Skeletal muscle satellite cell (primary cell): ENCODE measurements at regions not wholly inside any gene's neighbourhood (a gene's known extent, or its start where the extent isn't known, plus 50 kb on each side); places are given as distances from the start of the nearest gene placed in this dataset.

Experiments used
- H3K27me3 ChIP-seq: 2 replicates; pipeline ENCODE4 v1.7.0; 2013; ENCODE audit warnings: low read length; ENCODE audit not compliant: control insufficient read depth, insufficient read depth
- H3K36me3 ChIP-seq: 2 replicates; pipeline ENCODE4 v1.7.0; 2013; ENCODE audit warnings: mild to moderate bottlenecking, control low read depth, low read length; ENCODE audit not compliant: insufficient read depth
- H3K4me1 ChIP-seq: 2 replicates; pipeline ENCODE4 v1.7.0; 2013; ENCODE audit warnings: low read length; ENCODE audit not compliant: control insufficient read depth, insufficient read depth
- H3K4me2 ChIP-seq: 2 replicates; pipeline ENCODE4 v1.7.0; 2013; ENCODE audit warnings: mild to moderate bottlenecking, low read length
- H3K4me3 ChIP-seq: 2 replicates; pipeline ENCODE4 v1.7.0; 2013; ENCODE audit warnings: low read length
- H3K9ac ChIP-seq: 2 replicates; pipeline ENCODE4 v1.7.0; 2013; ENCODE audit warnings: mild to moderate bottlenecking, low read depth, low read length, moderate library complexity
- H3K9me3 ChIP-seq: replicated peaks from 2 replicates; pipeline ENCODE4 v1.7.0; 2013; ENCODE audit warnings: mild to moderate bottlenecking, control low read depth, low read length

- Histone ChIP-seq H3K4me2 (no peak overlapping the region), H3K9me3 (no peaks in the 10 kb centered on the region), H3K4me3 (no peak overlapping the region), H3K9ac (no peak overlapping the region), H3K27me3 (peaks cover 3% of the 10 kb centered on the region), H3K36me3 (no peaks in the 10 kb centered on the region), H3K4me1 (no peaks in the 10 kb centered on the region)
These were observed 82.6 kb upstream of the GALNT2 start for GRCh38 chr1:229984310-229984991.

GRCh38 chr1:229984992-229985612, 81.9 kb upstream of the GALNT2 start:
- Histone ChIP-seq H3K9me3 (no peaks in the 10 kb centered on the region), H3K27me3 (peaks cover 3% of the 10 kb centered on the region), H3K4me1 (no peaks in the 10 kb centered on the region), H3K36me3 (no peaks in the 10 kb centered on the region), H3K9ac (no peak overlapping the region), H3K4me2 (no peak overlapping the region), H3K4me3 (no peak overlapping the region)

- no peak overlapping the region for H3K4me3 ChIP-seq
- no peak overlapping the region for H3K9ac ChIP-seq
- no peaks in the 10 kb centered on the region for H3K9me3 ChIP-seq
- no peak overlapping the region for H3K4me2 ChIP-seq
- H3K36me3 ChIP-seq, result no peaks in the 10 kb centered on the region
- H3K4me1 ChIP-seq, result no peaks in the 10 kb centered on the region
- H3K27me3 ChIP-seq, result peaks cover 3% of the 10 kb centered on the region
These were observed 81.4 kb upstream of the GALNT2 start for GRCh38 chr1:229985613-229986010.

DNA sequence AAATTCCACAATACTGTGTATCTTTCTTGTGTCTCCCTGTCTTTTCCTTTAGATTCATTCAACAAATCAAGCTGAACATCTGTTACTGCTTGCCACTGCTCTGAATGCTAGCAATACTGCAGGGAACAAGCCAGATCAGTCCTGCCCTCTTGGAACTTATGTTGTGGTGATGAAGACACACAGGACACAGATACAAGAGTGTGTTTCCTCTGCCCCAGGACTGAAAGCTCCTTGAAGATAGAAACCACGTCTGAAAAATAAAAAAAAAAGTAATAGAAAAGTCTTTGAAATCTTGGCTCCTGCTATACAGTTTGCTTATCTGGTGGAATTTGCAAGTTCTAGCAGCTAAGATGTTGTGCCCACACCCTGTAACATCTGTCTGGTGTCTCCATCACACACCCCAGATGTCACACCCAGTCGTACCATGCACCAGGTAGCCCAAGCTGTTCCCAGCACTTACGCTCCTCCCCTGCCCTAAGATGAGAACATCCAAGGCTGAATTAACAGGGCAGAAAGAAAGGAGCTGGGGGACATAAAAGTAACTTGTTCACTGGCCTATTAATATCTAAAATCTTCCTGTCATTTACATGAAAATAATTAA, 80.2 kb upstream of the GALNT2 start:
- Histone ChIP-seq H3K4me3 (no peak overlapping the region), H3K36me3 (no peaks in the 10 kb centered on the region), H3K4me1 (no peaks in the 10 kb centered on the region), H3K9ac (no peak overlapping the region), H3K27me3 (peaks cover 6% of the 10 kb centered on the region), H3K4me2 (no peak overlapping the region), H3K9me3 (no peaks in the 10 kb centered on the region)

DNA sequence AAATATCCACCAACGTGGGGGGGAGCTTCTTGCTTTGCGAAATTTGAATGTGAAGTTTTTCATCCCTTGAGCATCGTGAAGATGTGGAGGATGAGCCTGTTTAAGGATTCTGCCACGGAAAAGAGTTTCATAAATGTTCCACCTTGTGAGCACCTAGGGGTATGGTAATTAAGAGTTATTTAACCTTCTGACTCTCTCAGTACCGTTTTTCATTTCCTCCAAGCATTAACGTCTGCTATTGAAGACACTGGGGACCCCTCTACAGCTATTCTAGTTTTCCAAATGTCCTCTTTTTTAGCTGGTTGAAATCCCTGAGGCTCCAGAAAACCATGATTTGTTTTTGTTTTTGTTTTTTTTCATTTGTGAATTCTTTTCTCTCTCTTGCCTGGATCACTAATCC, 79.1 kb upstream of the GALNT2 start:
- Histone ChIP-seq H3K36me3 (no peaks in the 10 kb centered on the region), H3K4me1 (no peaks in the 10 kb centered on the region), H3K9me3 (no peaks in the 10 kb centered on the region), H3K4me3 (no peak overlapping the region), H3K9ac (no peak overlapping the region), H3K27me3 (peaks cover 6% of the 10 kb centered on the region), H3K4me2 (no peak overlapping the region)

DNA sequence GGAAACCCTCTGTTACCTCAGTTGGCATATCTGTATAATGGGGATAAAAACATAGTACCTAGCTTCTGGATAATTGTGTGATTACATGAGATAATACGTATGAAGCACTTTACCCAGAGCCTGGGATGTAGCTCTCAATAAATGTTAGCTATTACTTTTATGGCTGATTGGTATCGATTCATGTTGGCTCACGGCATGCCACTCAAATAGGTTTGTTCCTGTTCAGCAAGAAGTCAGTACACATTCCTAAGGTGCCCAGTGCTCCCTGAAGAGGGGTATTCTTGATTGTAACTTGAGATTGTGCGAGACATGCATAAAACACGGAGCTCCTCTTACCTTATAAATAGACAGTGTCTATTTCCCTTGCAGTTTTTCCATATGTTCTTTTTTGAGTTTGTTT, 78.5 kb upstream of the GALNT2 start:
- Histone ChIP-seq H3K9ac (no peak overlapping the region), H3K4me1 (no peaks in the 10 kb centered on the region), H3K27me3 (peaks cover 6% of the 10 kb centered on the region), H3K4me3 (no peak overlapping the region), H3K9me3 (no peaks in the 10 kb centered on the region), H3K36me3 (no peaks in the 10 kb centered on the region), H3K4me2 (no peak overlapping the region)

GRCh38 chr1:229989591-229990248, 77.3 kb upstream of the GALNT2 start:
- Histone ChIP-seq H3K4me2 (no peak overlapping the region), H3K9me3 (no peaks in the 10 kb centered on the region), H3K4me1 (no peaks in the 10 kb centered on the region), H3K4me3 (no peak overlapping the region), H3K36me3 (no peaks in the 10 kb centered on the region), H3K9ac (no peak overlapping the region), H3K27me3 (peaks cover 6% of the 10 kb centered on the region)

DNA sequence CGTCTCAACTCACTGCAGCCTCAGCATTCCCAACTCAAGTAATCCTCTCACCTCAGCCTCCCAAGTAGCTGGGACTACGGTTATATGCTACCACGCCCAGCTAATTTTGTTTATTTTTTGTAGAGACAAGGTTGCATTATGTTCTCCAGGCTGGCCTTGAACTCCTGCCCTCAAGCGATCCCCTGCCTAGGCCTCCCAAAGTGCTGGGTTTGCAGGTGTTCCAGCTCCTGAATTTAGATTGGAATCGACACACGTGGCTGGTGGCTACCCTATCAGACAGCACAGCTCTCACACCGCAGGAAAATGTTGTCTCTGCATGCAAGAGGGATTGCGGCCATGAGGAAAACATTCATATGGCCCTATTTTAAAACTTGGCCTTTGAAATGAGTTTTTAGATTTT, 76.7 kb upstream of the GALNT2 start:
- Histone ChIP-seq H3K4me1 (no peaks in the 10 kb centered on the region), H3K4me2 (no peak overlapping the region), H3K9me3 (no peaks in the 10 kb centered on the region), H3K36me3 (no peaks in the 10 kb centered on the region), H3K4me3 (no peak overlapping the region), H3K9ac (no peak overlapping the region), H3K27me3 (peaks cover 6% of the 10 kb centered on the region)

GRCh38 chr1:229991104-229991513, 75.9 kb upstream of the GALNT2 start:
- Histone ChIP-seq H3K4me2 (no peak overlapping the region), H3K4me3 (no peak overlapping the region), H3K9ac (no peak overlapping the region), H3K36me3 (no peaks in the 10 kb centered on the region), H3K4me1 (no peaks in the 10 kb centered on the region), H3K9me3 (no peaks in the 10 kb centered on the region), H3K27me3 (peaks cover 6% of the 10 kb centered on the region)

DNA sequence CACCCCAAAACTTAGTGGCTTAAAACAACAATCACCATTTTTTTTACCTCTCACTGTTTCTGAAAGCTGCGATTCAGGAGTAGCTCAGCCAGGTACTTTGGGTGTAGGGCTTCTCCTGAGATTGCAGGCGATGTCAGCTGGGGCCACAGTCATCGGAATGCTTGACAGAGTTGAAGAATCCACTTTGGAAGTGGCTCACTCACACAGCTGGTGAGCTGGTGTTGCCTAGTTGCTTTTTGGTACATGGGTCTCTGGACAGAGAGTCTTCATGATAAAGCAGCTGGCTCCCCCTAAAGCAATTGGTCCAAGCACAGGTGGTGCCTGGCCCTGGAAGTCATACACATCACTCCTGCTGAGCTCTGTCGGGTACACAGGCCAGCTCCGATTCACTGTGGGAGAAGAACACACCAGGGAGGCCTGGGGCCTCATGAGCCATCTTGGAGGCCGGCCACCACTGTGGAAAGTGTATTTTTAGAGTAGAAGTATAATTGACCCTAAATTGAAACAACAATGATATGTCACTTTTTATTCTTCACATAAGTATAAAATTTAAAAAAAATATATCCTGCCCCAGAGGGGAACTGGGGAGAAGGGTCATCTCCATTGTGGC, 75.2 kb upstream of the GALNT2 start:
- H3K4me3 ChIP-seq, result no peak overlapping the region
- H3K9me3 ChIP-seq, result no peaks in the 10 kb centered on the region
- no peak overlapping the region for H3K9ac ChIP-seq
- H3K36me3 ChIP-seq, result no peaks in the 10 kb centered on the region
- no peaks in the 10 kb centered on the region for H3K4me1 ChIP-seq
- H3K27me3 ChIP-seq, result peaks cover 3% of the 10 kb centered on the region
- H3K4me2 ChIP-seq, result no peak overlapping the region

GRCh38 chr1:229993060-229993459, 74.0 kb upstream of the GALNT2 start:
- Histone ChIP-seq H3K4me1 (no peaks in the 10 kb centered on the region), H3K4me3 (no peak overlapping the region), H3K9ac (no peak overlapping the region), H3K36me3 (no peaks in the 10 kb centered on the region), H3K4me2 (no peak overlapping the region), H3K9me3 (no peaks in the 10 kb centered on the region), H3K27me3 (peaks cover 3% of the 10 kb centered on the region)
